ENCODE measurements at regions not wholly inside any gene's neighbourhood (a gene's known extent, or its start where the extent isn't known, plus 50 kb on each side); places are given as distances from the start of the nearest gene placed in this dataset.

GRCh38 chr2:104332731-104333130 lies 521.2 kb upstream of the POU3F3 start:
- no peaks in the 10 kb centered on the region for H3K36me3 Mint-ChIP-seq
- no peaks in the 10 kb centered on the region for H3K9me3 ChIP-seq (ENCODE audit: control insufficient read depth, insufficient read depth, low read length)
- no peaks in the 10 kb centered on the region for H3K27me3 Mint-ChIP-seq (ENCODE audit: low read depth in 2 of 2)

DNA sequence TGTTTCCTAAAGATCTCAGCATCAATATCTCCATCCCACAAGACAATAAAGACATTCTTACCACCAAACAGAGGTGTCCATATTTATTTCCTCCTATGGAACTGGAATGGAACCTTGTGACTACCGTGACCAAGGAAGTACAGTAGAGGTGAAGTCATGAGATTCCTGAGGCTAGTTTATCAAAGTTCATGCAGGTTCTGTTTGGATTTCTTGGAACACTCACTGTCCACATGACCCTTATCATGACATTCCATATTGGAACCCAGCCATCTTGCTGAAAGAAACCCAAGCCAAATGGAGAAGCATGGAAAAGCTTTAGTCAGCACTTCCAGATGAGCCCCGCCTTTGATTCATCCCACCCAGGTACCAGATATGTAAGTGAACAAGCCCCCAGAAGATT lies 516.0 kb upstream of the POU3F3 start:
- no peaks in the 10 kb centered on the region for H3K36me3 Mint-ChIP-seq

More at GRCh38 chr2:104332731-104333130, 521.2 kb upstream of the POU3F3 start:
- no peak for DNase-seq
- 48% methylated on average over 3 of the region's 3 CpGs for WGBS (ENCODE audit: insufficient coverage)
- Mint-ChIP-seq H3K4me1 (no peaks in the 10 kb centered on the region), H3K9me3 (peaks cover 5 to 7% of the 10 kb centered on the region in 2 donors), H3K27ac (no peak overlapping the region), H3K4me3 (no peak overlapping the region)
- no peaks in the 10 kb centered on the region for H3K36me3 ChIP-seq (ENCODE audit: control insufficient read depth, insufficient read depth, low read length)
- no peaks in the 10 kb centered on the region for H3K27me3 ChIP-seq (ENCODE audit: control insufficient read depth, insufficient read depth, low read length)
- intact Hi-C loops (cut with micrococcal nuclease) = no loop called here
- TF ChIP-seq CTCF (IDR thresholded peaks at IDR 0.05) = no peak
- no peaks in the 10 kb centered on the region for H3K4me1 ChIP-seq (ENCODE audit: control insufficient read depth, insufficient read depth, low read length)
- ATAC-seq = no peak
- no peak overlapping the region for H3K27ac ChIP-seq (ENCODE audit: low read length)
- no peak overlapping the region for H3K4me3 ChIP-seq (ENCODE audit: low read length)

DNA sequence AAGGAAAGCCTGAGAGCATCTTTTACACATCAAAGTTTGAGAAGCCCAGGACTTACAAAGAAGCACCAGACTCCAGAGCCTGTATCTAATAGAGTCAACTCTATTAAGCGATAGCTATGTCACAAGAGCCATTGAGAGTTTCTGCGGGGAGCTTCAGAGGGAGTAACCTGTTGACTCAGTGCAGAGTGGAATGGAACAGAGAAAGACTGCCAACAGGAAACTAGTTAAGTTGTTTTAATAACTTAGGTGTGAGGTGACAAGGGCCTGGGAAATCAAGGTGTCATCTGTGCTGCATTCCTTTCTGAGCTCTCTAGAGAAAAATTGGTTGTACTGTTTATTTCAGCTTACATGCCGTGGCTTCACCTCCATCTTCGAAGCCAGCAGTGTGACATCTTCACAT lies 513.8 kb upstream of the POU3F3 start:
- H3K4me3 ChIP-seq (ENCODE audit: low read length) = no peak overlapping the region

More for the DNA sequence above, 516.0 kb upstream of the POU3F3 start:
- WGBS (ENCODE audit: insufficient coverage) = 50% methylated on average over 2 of the region's 2 CpGs
- no peak overlapping the region for H3K4me3 Mint-ChIP-seq
- H3K27me3 Mint-ChIP-seq (ENCODE audit: low read depth in 2 of 2) = no peaks in the 10 kb centered on the region
- Histone ChIP-seq H3K4me3 (ENCODE audit: low read length) (no peak overlapping the region), H3K36me3 (ENCODE audit: control insufficient read depth, insufficient read depth, low read length) (no peaks in the 10 kb centered on the region), H3K27me3 (ENCODE audit: control insufficient read depth, insufficient read depth, low read length) (no peaks in the 10 kb centered on the region), H3K27ac (ENCODE audit: low read length) (no peak overlapping the region), H3K9me3 (ENCODE audit: control insufficient read depth, insufficient read depth, low read length) (no peaks in the 10 kb centered on the region), H3K4me1 (ENCODE audit: control insufficient read depth, insufficient read depth, low read length) (no peaks in the 10 kb centered on the region)
- DNase-seq (no peak), ATAC-seq (no peak)
- no peak overlapping the region for H3K27ac Mint-ChIP-seq
- intact Hi-C loops (cut with micrococcal nuclease) = no loop called here
- no peaks in the 10 kb centered on the region for H3K4me1 Mint-ChIP-seq
- TF ChIP-seq CTCF (IDR thresholded peaks at IDR 0.05) = no peak
- peaks cover 5 to 6% of the 10 kb centered on the region in 2 donors for H3K9me3 Mint-ChIP-seq

More for the DNA sequence above, 513.8 kb upstream of the POU3F3 start:
- Mint-ChIP-seq H3K4me1 (no peaks in the 10 kb centered on the region), H3K27me3 (ENCODE audit: low read depth in 2 of 2) (no peaks in the 10 kb centered on the region), H3K27ac (no peak overlapping the region), H3K36me3 (no peaks in the 10 kb centered on the region), H3K4me3 (no peak overlapping the region), H3K9me3 (peaks cover 5 to 6% of the 10 kb centered on the region in 2 donors)
- TF ChIP-seq CTCF (IDR thresholded peaks at IDR 0.05) = no peak
- H3K36me3 ChIP-seq (ENCODE audit: control insufficient read depth, insufficient read depth, low read length) = no peaks in the 10 kb centered on the region
- H3K27me3 ChIP-seq (ENCODE audit: control insufficient read depth, insufficient read depth, low read length) = no peaks in the 10 kb centered on the region
- H3K9me3 ChIP-seq (ENCODE audit: control insufficient read depth, insufficient read depth, low read length) = no peaks in the 10 kb centered on the region
- H3K27ac ChIP-seq (ENCODE audit: low read length) = no peak overlapping the region
- no peaks in the 10 kb centered on the region for H3K4me1 ChIP-seq (ENCODE audit: control insufficient read depth, insufficient read depth, low read length)
- DNase-seq = no peak
- 88% methylated on average over 4 of the region's 4 CpGs for WGBS (ENCODE audit: insufficient coverage)
- ATAC-seq = no peak
- intact Hi-C loops (cut with micrococcal nuclease) = no loop called here

Measured in natural killer cell (primary cell).